SK-N-SH (cell line): ENCODE measurements at regions not wholly inside any gene's neighbourhood (a gene's known extent, or its start where the extent isn't known, plus 50 kb on each side); places are given as distances from the start of the nearest gene placed in this dataset.

Experiments used
- CHD2 ChIP-seq: fragments of 150-350 bp; IDR thresholded peaks from 2 replicates; pipeline ENCODE4 v1.6.1; 2018; ENCODE audit warnings: low read length; ENCODE audit not compliant: partially characterized antibody
- EP300 ChIP-seq, 2 experiments: IDR thresholded peaks; 2 replicates each; pipeline versions ENCODE4 v1.4.0 to v1.6.1; 2012; ENCODE audit warnings: borderline replicate concordance in 1 of 2, low read depth in 1 of 2, low read length in 1 of 2
- EZH2phosphoT487 ChIP-seq: fragments of 200-600 bp; sonication (generic); IDR thresholded peaks from 2 replicates; pipeline ENCODE4 v1.6.1; 2017; ENCODE audit warnings: low read depth, mixed run types, mild to moderate bottlenecking, antibody characterized with exemption, moderate library complexity, borderline replicate concordance
- GABPA ChIP-seq: IDR thresholded peaks from 2 replicates; pipeline ENCODE4 v1.4.0; 2012; ENCODE audit warnings: low read depth, mild to moderate bottlenecking
- POLR2AphosphoS5 ChIP-seq: IDR thresholded peaks from 2 replicates; pipeline ENCODE4 v1.6.1; 2012; ENCODE audit warnings: low read depth, low read length
- RAD21 ChIP-seq: IDR thresholded peaks from 2 replicates; pipeline ENCODE4 v1.6.1; 2012; ENCODE audit warnings: mild to moderate bottlenecking, low read length
- SIN3A ChIP-seq: IDR thresholded peaks from 2 replicates; pipeline ENCODE4 v1.6.1; 2012; ENCODE audit warnings: low read depth, mild to moderate bottlenecking, low read length, moderate library complexity, borderline replicate concordance
- SMC3 ChIP-seq: IDR thresholded peaks from 2 replicates; pipeline ENCODE4 v1.6.1; 2012; ENCODE audit warnings: low read depth, low read length, improper control_type of control experiment
- TAF1 ChIP-seq: IDR thresholded peaks from 2 replicates; pipeline ENCODE4 v1.6.1; 2012; ENCODE audit warnings: low read depth, mild to moderate bottlenecking, low read length, moderate library complexity, borderline replicate concordance
- TCF12 ChIP-seq: IDR thresholded peaks from 2 replicates; pipeline ENCODE4 v1.4.0; 2012
- TEAD4 ChIP-seq: IDR thresholded peaks from 2 replicates; pipeline ENCODE4 v1.4.0; 2012; ENCODE audit warnings: mild to moderate bottlenecking, borderline replicate concordance; ENCODE audit not compliant: insufficient read depth
- YY1 ChIP-seq: IDR thresholded peaks from 2 replicates; pipeline ENCODE4 v1.4.0; 2012; ENCODE audit warnings: low read depth, mild to moderate bottlenecking
- TF ChIP-seq, protein P1 (sequence below): fragments of 200-600 bp; sonication (generic); IDR thresholded peaks from 2 replicates; pipeline ENCODE4 v1.6.1; 2017; ENCODE audit warnings: antibody characterized with exemption, mild to moderate bottlenecking, moderate library complexity
- TF ChIP-seq, protein P2 (sequence below): IDR thresholded peaks from 2 replicates; pipeline ENCODE4 v1.4.0; 2012; ENCODE audit warnings: low read depth

GRCh38 chr3:197424674-197425484, 126.5 kb upstream of the DLG1 start:
- no peak for TF ChIP-seq TAF1
- TF ChIP-seq, protein P1, sequence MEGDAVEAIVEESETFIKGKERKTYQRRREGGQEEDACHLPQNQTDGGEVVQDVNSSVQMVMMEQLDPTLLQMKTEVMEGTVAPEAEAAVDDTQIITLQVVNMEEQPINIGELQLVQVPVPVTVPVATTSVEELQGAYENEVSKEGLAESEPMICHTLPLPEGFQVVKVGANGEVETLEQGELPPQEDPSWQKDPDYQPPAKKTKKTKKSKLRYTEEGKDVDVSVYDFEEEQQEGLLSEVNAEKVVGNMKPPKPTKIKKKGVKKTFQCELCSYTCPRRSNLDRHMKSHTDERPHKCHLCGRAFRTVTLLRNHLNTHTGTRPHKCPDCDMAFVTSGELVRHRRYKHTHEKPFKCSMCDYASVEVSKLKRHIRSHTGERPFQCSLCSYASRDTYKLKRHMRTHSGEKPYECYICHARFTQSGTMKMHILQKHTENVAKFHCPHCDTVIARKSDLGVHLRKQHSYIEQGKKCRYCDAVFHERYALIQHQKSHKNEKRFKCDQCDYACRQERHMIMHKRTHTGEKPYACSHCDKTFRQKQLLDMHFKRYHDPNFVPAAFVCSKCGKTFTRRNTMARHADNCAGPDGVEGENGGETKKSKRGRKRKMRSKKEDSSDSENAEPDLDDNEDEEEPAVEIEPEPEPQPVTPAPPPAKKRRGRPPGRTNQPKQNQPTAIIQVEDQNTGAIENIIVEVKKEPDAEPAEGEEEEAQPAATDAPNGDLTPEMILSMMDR = no peak
- TF ChIP-seq SMC3 = no peak
- no peak for TF ChIP-seq POLR2AphosphoS5
- TF ChIP-seq RAD21 = no peak
- no peak for TF ChIP-seq EP300 (IDR thresholded peaks at IDR 0.05; ENCODE audit: borderline replicate concordance in 1 of 2, low read depth in 1 of 2, low read length in 1 of 2)
- TF ChIP-seq TEAD4 = no peak
- no peak for TF ChIP-seq TCF12
- no peak for TF ChIP-seq SIN3A
- no peak for TF ChIP-seq GABPA
- TF ChIP-seq CHD2 = no peak
- no peak for TF ChIP-seq YY1
- TF ChIP-seq EZH2phosphoT487 = no peak
- TF ChIP-seq, protein P2, sequence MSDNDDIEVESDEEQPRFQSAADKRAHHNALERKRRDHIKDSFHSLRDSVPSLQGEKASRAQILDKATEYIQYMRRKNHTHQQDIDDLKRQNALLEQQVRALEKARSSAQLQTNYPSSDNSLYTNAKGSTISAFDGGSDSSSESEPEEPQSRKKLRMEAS = no peak
